Posterior cingulate gyrus (tissue), 11 donors: ENCODE measurements at regions not wholly inside any gene's neighbourhood (a gene's known extent, or its start where the extent isn't known, plus 50 kb on each side); places are given as distances from the start of the nearest gene placed in this dataset.

Source experiments
- DNase-seq, 10 donors: peaks; one replicate each; pipeline versions ENCODE4 v3.0.0 to v3.0.0-alpha.2; 2020 to 2021; ENCODE audit warnings: mixed read lengths in 3 of 10
- intact Hi-C: fragments of 100-400 bp; cut with DNase I; formaldehyde crosslinking; loops from one replicate; pipeline ENCODE4 v1.15.1; 2023

DNA sequence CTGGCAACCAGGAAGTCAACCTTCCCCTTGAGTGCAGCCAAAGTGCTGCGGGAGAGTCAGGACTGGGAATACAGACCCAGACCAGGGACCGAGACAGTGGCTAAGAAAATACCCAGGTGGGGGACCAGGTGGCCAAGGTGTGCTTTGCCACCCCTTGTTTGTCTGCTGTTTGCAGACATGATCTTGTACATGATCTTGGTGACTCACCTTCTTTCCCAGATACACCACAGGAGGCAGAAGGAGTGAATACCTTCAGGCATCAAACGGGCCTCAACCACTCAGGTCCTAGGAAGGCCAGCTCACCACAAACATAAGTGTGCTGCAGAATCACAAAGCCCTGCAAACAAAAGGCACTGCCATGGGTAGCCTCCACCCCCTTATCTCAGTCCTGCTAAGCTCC, 62.0 kb downstream of the CNGA2 start:
- intact Hi-C loops = no loop called here
- DNase-seq = no peak

DNA sequence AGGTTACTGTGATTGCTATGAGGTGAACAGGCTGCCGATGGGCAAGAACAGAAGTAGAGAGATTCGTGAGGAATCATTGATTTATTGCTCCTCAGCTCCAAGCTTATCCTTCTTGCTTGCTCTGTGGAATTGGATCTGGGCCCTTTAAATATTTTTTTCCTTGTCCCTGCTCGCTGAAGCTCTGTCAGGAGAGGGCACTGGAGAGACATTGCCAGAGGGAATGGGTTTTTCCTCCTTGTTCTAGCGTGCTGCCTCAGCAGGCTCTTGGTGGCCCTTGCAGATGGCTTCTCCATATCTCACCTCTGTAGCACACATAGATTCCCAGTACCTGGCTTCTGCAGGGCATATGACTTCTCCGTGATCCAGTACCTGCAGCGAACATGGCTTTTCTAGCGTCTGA, 67.4 kb downstream of the CNGA2 start:
- intact Hi-C loops = no loop called here

DNA sequence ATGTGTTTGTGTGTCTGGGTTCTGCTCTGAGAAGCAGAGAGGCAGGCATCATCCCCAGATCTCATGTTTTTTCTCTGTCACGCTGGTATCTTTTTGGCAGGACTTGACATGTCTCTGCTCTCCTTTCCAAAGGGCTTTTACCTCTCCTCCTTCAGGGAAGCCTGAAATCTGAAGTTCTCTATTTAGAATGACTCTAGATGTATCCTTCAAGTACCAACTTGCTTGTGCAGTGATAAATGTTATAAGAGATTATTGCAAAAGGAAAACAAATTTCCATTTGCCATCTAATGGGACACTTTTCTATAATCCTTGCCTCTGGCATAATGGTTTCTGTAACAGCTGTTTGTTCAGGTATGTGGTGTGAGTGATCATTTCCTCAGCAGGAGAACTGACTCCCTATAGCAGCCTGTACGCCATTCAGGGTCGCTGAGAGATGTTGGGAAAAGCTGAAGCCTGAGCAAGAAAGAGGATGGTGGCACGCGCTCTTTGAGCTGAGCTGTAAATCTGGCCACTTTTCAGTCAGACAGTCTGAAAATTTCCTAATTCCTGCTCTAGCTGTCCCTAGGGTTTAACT, 72.5 kb downstream of the CNGA2 start:
- intact Hi-C loops = no loop called here
- no peak for DNase-seq

More for the DNA sequence above, 67.4 kb downstream of the CNGA2 start:
- DNase-seq = no peak

DNA sequence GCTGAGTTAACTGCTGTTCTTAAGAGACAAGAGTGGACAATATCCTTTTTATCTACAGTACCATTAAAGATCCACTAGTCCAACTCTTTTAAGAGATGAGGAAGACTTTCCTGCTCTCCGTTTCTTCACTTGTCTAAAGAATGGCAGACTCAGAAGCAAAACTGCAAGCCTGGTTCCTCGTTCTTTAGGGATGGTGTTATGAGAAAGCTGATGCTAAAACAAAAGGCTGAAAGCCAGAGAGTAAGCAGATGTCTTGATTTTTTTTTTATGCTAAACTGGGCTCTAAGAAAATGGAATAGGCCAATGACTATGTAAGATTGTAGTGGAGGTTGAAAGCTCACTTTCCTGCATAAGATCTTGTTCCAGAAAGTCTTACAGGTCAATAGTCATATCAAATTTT, 78.1 kb downstream of the CNGA2 start:
- intact Hi-C loops = no loop called here
- no peak for DNase-seq

DNA sequence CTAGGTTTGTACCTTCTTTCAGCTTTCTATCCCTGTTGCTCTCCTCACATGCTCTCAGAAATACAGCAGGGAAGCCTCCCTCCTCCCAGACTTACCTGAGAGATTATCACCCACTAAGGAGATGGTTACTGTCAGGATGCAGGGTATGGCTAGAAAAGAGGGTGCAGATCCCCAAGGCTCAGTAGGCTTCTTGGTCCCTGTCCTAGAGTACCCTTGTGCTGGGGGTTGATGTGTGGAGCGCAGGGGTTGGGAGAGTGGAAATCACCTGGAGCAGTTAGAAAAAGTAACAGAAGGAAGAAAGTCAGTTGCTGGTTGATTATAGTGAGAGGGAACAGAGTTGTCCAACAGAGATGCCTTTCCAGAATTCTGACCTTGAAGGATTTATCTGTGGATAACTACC, 80.2 kb downstream of the CNGA2 start:
- no peak for DNase-seq
- intact Hi-C loops = no loop called here

DNA sequence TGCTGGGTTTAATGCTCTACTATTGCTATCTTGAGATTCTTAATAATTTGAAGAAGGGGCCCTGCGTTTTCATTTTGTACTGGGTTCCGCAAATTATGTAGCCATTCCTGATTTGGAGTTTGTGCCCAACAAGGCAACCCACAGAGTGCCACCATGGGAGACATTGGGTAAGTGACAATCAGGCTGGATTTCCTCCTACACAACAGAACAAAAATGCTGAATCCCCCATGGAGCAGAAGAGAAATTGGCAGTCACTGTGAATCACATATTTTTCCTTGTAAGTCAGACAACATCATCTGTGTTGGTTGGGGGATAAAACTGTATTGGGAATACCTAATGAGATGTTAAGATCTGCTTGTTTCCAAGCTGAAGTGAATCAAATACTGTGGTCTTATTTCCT, 80.9 kb downstream of the CNGA2 start:
- DNase-seq = no peak

DNA sequence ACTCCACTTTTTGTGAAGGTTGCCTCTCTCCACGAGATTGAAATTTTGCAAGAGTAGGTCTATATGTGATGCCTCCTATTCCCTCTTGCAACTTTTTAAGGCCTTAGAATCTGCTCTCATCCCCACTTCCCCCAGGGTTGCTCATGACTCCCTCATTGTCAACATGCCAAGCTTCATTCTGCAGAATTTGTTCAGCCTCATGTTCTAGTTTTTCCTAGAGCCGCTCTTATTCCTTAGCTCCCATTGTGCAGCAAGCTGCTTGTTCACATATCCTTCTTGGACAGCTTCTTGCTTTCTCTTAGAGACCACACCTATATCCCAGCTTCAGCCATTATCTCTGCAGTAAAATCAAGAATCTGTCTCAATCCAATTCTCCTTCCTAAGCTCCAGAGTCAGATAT, 82.4 kb downstream of the CNGA2 start:
- no peak for DNase-seq
- intact Hi-C loops = no loop called here

More for the DNA sequence above, 80.9 kb downstream of the CNGA2 start:
- intact Hi-C loops = no loop called here

DNA sequence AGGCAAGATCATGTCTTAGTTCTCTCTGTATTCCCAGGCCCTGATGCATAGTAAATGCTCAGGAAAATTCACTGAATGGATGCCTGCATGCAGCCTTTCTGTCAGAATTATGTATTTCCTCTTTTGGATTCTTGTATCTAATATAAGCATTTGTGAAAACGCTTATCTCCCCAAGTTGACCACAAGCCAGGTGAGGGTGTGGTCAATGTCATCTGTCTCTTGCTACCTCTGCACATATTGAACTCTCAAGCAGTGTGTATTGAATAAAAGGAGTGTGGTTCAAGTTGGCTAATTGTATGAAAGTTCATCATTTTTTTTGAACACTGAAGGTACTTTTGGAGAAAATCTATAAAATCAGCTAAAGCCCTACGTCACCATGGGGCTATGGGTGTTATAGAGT, 84.3 kb downstream of the CNGA2 start:
- no peak for DNase-seq
- intact Hi-C loops = no loop called here

DNA sequence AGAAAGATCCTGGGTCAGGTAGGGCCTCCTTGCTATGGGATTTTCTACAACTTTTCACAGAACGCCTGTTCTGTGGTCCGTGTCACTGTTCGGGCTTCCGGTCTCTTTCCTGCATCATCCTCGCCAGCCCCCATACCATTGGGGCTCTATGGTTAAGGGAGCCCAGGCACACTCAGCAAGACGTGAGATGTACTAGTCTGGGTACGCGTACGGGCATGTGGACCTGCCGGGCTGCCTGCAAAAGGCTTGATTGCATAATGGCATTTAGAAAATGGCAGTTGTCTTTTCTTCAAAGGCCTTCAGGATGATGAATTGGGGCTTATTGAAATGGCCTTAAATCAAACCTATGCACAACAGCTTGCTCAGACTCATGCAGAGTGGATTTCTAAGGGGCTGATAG, 86.7 kb downstream of the CNGA2 start:
- intact Hi-C loops = no loop called here

DNA sequence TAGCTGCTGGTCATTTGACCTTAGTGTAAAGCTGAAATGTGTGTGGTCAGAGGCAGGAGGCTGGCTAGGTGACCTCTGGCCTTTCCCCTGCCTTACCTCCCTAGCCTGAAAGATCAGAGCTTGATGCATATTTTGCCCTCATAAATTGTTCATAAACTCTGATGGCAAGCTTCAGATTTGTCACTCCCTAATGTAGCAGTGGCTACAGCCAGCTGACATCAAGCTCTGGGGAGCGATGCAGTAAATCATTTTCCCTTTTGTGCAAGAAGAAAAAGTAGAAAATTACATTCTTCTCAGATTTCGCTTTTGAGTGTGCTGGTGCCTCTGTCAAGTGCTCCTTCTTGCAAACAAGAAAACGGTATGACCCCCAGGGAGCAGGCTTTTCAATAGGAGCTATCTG, 87.7 kb upstream of the MAGEA4 start:
- peak in 1 of 10 donors; percentile 25 for DNase-seq
- intact Hi-C loops = no loop called here

More for the DNA sequence above, 86.7 kb downstream of the CNGA2 start:
- DNase-seq = no peak

DNA sequence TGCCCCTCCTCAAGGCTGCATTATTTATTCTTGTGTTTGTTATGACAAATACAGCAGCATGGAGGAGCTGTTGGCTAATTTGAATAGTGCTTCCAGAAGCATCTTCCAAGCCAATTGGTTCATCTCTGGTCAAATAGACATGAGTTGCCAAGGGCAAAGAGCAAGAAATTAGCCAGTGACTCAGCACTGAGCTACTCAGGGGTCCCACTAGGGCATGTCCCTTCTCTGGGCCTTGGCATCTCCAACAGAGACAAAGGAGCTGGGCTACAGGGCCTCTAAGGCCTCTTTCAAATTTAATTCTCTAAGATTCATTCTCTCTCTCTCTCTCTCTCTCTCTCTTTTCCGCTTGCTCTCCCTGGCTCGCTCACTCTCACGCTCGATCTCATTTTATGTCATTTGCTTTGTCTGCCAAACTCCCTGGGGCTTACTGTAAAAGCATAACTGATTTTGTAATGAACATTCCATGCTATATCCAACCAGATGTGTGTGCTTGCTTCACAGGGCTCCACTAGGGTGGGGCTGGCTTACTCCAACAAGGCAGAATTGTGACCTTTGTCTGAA, 86.7 kb upstream of the MAGEA4 start:
- DNase-seq = peak in 1 of 10 donors; percentile 16

DNA sequence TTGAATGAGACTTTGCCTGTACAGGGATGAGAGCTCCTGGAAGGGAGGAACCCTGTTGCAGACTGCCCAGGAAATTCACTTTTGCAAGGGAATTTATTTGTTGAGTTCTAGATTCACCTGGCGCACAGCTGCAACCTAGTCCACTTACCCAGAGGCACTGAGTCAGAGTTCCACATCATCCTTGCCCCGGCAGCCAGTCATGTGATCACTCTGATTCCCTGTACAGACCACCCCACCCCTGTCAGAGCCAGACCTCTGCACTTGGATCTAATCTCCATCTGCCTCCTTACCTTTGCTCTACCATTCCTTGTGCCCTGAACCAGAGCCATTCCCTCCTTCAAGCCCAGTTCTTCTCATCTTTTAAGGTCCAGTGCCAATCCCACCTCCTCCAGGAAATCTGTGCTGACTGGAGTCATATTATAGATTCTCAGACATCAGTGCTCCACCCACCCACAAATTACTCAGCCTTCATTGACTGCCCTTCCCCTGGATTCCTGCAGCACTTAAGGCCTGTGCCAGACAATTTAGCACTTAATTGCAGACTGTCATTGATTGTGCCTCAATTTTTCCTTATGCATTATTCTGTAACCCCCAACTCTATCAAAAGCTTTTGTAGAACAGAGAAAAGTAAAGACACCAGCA, 84.1 kb upstream of the MAGEA4 start:
- peak in 2 of 10 donors; percentile 55 to 66 for DNase-seq
- intact Hi-C loops = no loop called here

More for the DNA sequence above, 86.7 kb upstream of the MAGEA4 start:
- intact Hi-C loops = no loop called here

DNA sequence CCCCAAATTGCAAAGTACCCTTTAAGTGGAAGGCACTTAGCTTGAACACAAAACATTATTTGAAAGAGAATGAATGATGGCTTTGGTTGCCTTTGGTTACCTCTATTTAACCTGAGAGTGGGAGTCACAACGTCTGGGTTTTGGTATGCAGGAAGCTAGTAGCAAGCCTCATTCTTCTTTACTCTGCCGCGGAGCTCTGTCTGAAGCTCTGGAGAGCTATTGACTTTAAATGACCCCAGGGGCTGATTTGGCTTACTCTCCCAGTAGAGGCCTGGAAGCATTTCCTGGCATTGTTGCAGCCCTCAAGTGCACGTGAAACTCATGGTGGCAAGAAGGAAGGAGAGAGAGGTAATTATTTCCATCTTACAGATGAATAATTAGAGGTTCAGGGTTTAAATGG, 81.8 kb upstream of the MAGEA4 start:
- intact Hi-C loops = no loop called here
- DNase-seq = no peak

DNA sequence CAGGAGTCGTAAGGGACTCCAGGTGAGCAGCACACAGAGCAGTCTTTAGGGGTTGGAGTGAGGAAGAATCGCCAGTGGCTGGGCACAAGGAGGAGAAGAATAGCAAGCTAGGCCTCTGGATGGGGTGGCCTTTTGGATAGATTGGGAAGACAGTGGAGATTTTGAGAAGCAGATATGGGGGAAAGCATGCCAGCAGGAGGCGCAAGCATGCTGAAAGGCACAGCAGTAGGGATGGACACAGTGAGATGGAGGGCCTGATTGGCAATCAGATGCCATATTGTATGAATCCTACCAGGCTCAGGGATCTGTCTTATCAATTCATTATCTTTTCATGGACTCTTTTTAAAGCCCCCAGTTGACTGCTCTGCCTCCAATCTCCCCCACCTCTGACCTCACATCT, 60.4 kb upstream of the MAGEA4 start:
- intact Hi-C loops = no loop called here
- DNase-seq = no peak

DNA sequence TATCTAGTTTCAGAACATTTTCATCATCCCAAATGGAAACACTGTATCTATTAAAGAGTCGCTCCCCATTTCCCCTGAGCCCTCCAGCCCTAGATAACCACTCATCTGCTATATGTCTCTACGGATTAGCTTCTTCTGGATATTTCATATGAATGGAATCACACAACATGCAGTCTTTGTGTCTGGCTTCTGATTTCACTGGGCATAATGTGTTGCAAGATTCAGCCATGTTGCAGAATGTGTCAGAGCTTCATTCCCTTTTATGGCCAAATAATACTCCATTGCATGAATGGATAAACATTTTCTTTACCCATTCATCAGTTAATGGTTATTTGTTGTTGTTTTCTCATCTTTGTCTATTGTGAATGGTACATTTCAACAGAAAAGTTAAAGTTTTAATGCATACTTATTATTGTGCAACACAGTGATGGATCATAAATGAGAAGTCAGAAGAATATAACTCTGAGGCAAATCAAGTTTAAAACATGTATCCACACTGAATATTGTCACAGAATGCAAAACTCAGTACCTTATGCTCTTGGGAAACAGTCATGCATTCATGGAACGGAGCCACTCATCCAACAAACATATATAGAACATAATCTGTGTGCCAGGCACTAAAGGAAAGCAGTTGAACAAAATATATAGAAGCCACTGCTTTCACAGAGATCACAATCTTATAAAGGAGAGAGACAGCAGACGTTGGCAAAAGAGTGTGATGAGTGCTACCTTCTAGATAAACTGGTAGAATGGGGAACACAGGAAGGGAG, 57.8 kb upstream of the MAGEA4 start:
- intact Hi-C loops = no loop called here
- DNase-seq = no peak

DNA sequence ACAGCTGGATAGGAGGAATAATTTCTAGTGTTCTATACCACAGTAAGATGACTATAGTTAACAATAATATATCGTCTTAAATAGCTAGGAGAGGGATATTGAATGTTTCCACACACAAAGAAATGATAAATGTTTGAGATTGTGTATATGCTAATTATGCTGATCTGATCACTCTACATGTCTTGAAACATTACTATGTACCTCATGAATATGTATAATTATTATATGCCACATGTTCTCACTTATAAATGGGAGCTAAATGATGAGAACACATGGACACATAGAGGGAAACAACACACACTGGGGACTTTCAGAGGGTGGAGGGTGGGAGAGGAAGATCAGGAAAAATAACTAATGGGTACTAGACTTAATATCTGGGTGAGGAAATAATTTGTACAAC, 53.2 kb upstream of the MAGEA4 start:
- DNase-seq = no peak
- intact Hi-C loops = no loop called here

DNA sequence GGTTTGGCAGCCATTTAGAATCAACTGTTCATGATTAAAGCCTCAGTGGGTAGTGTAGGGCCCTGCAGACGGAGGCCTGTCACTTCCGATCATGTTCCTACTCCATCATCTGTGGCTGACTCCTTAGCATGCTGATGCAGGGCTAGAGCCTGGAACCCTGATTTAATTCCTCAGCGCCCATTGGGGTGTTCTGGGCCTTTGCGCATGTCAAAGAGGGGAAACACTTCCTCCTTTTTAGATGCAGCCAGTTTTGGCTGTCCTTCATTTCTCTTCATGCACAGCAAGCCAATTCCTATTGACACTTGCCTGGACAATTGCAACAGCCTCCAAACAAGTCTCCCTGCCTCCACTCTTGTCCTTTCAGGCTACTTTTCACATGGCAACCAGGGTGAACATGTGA, 51.9 kb upstream of the MAGEA4 start:
- intact Hi-C loops = no loop called here
- no peak for DNase-seq
